GM23248 (cell line): ENCODE measurements at regions not wholly inside any gene's neighbourhood (a gene's known extent, or its start where the extent isn't known, plus 50 kb on each side); places are given as distances from the start of the nearest gene placed in this dataset.

Experiments used
- EZH2 ChIP-seq: fragments of 200-600 bp; sonication (generic); IDR thresholded peaks from 2 replicates; pipeline ENCODE4 v1.6.1; 2018; ENCODE audit warnings: antibody characterized with exemption, mild to moderate bottlenecking; ENCODE audit not compliant: insufficient read depth, poor library complexity, severe bottlenecking
- EZH2phosphoT487 ChIP-seq: fragments of 200-600 bp; sonication (generic); IDR thresholded peaks from 2 replicates; pipeline ENCODE4 v1.6.1; 2018; ENCODE audit warnings: antibody characterized with exemption, moderate library complexity, mild to moderate bottlenecking, low read depth; ENCODE audit not compliant: insufficient read depth

GRCh38 chr21:36640721-36641244 is 58.1 kb upstream of the SIM2 start:
- TF ChIP-seq EZH2phosphoT487 (no peak), EZH2 (no peak)
